Liver (tissue), 3 donors: ENCODE measurements at regions not wholly inside any gene's neighbourhood (a gene's known extent, or its start where the extent isn't known, plus 50 kb on each side); places are given as distances from the start of the nearest gene placed in this dataset.

Experiments used
- EGR1 ChIP-seq, 2 donors: IDR thresholded peaks; 2 replicates each; pipeline ENCODE4 v1.6.1; 2016 to 2018; ENCODE audit warnings: antibody characterized with exemption in 2 of 2, low read depth in 2 of 2
- FOXA1 ChIP-seq: IDR thresholded peaks from 2 replicates; pipeline ENCODE4 v1.6.1; 2016; ENCODE audit warnings: antibody characterized with exemption
- FOXA2 ChIP-seq: IDR thresholded peaks from 2 replicates; pipeline ENCODE4 v1.6.1; 2016; ENCODE audit warnings: antibody characterized with exemption
- JUND ChIP-seq, 2 donors: IDR thresholded peaks; 2 replicates each; pipeline ENCODE4 v1.6.1; 2016; ENCODE audit warnings: antibody characterized with exemption in 2 of 2
- RAD21 ChIP-seq, 2 donors: IDR thresholded peaks; 2 replicates each; pipeline ENCODE4 v1.6.1; 2016; ENCODE audit warnings: antibody characterized with exemption in 2 of 2, mild to moderate bottlenecking in 2 of 2
- SP1 ChIP-seq: IDR thresholded peaks from 2 replicates; pipeline ENCODE4 v1.6.1; 2018; ENCODE audit warnings: antibody characterized with exemption, mild to moderate bottlenecking
- TAF1 ChIP-seq: conservative IDR thresholded peaks from 2 replicates; pipeline ENCODE4 v1.6.1; 2016; ENCODE audit warnings: antibody characterized with exemption, mild to moderate bottlenecking
- YY1 ChIP-seq: IDR thresholded peaks from 2 replicates; pipeline ENCODE4 v1.6.1; 2016; ENCODE audit warnings: antibody characterized with exemption, mild to moderate bottlenecking
- TF ChIP-seq, protein P1 (sequence below): fragments of 150-350 bp; IDR thresholded peaks from 2 replicates; pipeline ENCODE4 v1.5.1; 2017; ENCODE audit warnings: improper control_type of control experiment, low read depth, low read length; ENCODE audit not compliant: missing input control
- TF ChIP-seq, protein P2 (sequence below): IDR thresholded peaks from 2 replicates; pipeline ENCODE4 v1.6.1; 2016; ENCODE audit warnings: antibody characterized with exemption
- TF ChIP-seq, protein P3 (sequence below): IDR thresholded peaks from 2 replicates; pipeline ENCODE4 v1.6.1; 2016; ENCODE audit warnings: antibody characterized with exemption, mild to moderate bottlenecking
- TF ChIP-seq, protein P4 (sequence below): IDR thresholded peaks from 2 replicates; pipeline ENCODE4 v1.6.1; 2016; ENCODE audit warnings: antibody characterized with exemption
- donor health status: healthy.
- donor health status: healthy.

DNA sequence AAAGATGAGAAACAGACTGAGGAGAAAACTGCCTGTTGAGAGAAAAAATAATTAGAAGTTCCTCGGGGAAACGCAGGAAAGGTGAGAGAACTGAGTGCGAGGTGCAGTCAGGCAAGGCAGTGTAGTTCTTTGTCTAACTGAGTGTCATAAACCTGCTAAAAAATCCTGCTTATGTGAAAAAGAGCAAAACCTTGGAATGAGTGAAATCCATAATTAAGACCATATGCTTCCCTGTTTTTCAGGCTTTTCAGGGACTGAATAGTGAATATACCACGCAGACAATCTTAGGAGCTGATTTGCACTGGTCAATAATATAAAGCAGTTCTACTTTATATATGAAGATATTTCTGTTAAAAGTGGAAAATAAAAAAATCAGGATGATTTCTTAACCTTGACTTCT is 104.9 kb downstream of the RASGEF1B start:
- TF ChIP-seq, protein P1, sequence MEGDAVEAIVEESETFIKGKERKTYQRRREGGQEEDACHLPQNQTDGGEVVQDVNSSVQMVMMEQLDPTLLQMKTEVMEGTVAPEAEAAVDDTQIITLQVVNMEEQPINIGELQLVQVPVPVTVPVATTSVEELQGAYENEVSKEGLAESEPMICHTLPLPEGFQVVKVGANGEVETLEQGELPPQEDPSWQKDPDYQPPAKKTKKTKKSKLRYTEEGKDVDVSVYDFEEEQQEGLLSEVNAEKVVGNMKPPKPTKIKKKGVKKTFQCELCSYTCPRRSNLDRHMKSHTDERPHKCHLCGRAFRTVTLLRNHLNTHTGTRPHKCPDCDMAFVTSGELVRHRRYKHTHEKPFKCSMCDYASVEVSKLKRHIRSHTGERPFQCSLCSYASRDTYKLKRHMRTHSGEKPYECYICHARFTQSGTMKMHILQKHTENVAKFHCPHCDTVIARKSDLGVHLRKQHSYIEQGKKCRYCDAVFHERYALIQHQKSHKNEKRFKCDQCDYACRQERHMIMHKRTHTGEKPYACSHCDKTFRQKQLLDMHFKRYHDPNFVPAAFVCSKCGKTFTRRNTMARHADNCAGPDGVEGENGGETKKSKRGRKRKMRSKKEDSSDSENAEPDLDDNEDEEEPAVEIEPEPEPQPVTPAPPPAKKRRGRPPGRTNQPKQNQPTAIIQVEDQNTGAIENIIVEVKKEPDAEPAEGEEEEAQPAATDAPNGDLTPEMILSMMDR = no peak
- no peak for TF ChIP-seq FOXA1
- TF ChIP-seq, protein P2, sequence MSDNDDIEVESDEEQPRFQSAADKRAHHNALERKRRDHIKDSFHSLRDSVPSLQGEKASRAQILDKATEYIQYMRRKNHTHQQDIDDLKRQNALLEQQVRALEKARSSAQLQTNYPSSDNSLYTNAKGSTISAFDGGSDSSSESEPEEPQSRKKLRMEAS = no peak
- TF ChIP-seq, protein P3, sequence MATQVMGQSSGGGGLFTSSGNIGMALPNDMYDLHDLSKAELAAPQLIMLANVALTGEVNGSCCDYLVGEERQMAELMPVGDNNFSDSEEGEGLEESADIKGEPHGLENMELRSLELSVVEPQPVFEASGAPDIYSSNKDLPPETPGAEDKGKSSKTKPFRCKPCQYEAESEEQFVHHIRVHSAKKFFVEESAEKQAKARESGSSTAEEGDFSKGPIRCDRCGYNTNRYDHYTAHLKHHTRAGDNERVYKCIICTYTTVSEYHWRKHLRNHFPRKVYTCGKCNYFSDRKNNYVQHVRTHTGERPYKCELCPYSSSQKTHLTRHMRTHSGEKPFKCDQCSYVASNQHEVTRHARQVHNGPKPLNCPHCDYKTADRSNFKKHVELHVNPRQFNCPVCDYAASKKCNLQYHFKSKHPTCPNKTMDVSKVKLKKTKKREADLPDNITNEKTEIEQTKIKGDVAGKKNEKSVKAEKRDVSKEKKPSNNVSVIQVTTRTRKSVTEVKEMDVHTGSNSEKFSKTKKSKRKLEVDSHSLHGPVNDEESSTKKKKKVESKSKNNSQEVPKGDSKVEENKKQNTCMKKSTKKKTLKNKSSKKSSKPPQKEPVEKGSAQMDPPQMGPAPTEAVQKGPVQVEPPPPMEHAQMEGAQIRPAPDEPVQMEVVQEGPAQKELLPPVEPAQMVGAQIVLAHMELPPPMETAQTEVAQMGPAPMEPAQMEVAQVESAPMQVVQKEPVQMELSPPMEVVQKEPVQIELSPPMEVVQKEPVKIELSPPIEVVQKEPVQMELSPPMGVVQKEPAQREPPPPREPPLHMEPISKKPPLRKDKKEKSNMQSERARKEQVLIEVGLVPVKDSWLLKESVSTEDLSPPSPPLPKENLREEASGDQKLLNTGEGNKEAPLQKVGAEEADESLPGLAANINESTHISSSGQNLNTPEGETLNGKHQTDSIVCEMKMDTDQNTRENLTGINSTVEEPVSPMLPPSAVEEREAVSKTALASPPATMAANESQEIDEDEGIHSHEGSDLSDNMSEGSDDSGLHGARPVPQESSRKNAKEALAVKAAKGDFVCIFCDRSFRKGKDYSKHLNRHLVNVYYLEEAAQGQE = no peak
- TF ChIP-seq TAF1 = no peak
- no peak for TF ChIP-seq YY1
- TF ChIP-seq EGR1 (IDR thresholded peaks at IDR 0.05; ENCODE audit: low read depth in 2 of 2) = no peak
- no peak for TF ChIP-seq FOXA2
- TF ChIP-seq SP1 = no peak
- TF ChIP-seq, protein P4, sequence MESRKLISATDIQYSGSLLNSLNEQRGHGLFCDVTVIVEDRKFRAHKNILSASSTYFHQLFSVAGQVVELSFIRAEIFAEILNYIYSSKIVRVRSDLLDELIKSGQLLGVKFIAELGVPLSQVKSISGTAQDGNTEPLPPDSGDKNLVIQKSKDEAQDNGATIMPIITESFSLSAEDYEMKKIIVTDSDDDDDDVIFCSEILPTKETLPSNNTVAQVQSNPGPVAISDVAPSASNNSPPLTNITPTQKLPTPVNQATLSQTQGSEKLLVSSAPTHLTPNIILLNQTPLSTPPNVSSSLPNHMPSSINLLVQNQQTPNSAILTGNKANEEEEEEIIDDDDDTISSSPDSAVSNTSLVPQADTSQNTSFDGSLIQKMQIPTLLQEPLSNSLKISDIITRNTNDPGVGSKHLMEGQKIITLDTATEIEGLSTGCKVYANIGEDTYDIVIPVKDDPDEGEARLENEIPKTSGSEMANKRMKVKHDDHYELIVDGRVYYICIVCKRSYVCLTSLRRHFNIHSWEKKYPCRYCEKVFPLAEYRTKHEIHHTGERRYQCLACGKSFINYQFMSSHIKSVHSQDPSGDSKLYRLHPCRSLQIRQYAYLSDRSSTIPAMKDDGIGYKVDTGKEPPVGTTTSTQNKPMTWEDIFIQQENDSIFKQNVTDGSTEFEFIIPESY = no peak
- no peak for TF ChIP-seq JUND (IDR thresholded peaks at IDR 0.05)
- no peak for TF ChIP-seq RAD21 (IDR thresholded peaks at IDR 0.05)
